Transverse colon (tissue), 4 donors: ENCODE measurements at regions not wholly inside any gene's neighbourhood (a gene's known extent, or its start where the extent isn't known, plus 50 kb on each side); places are given as distances from the start of the nearest gene placed in this dataset.

ENCODE experiments used
- DNase-seq: peaks from one replicate; pipeline ENCODE4 v3.0.0-alpha.2; 2019
- H3K27ac ChIP-seq, 4 donors: fragments of 200-600 bp; sonication (generic); 2 replicates each; pipeline ENCODE4 v1.5.1; 2016 to 2018; ENCODE audit warnings: inconsistent platforms in 4 of 4
- H3K27me3 ChIP-seq: fragments of 200-600 bp; sonication (generic); 2 replicates; pipeline ENCODE4 v1.5.1; 2017; ENCODE audit warnings: inconsistent platforms
- H3K36me3 ChIP-seq, 4 donors: fragments of 200-600 bp; sonication (generic); 2 replicates each; pipeline ENCODE4 v1.5.1; 2017 to 2019; ENCODE audit warnings: inconsistent platforms in 4 of 4
- H3K4me1 ChIP-seq, 4 donors: fragments of 200-600 bp; sonication (generic); 2 replicates each; pipeline ENCODE4 v1.5.1; 2017 to 2020; ENCODE audit warnings: inconsistent platforms in 4 of 4
- H3K4me3 ChIP-seq, 4 donors: fragments of 200-600 bp; sonication (generic); 1 replicate in 1 of 4; 2 replicates in 3 of 4; pipeline versions ENCODE4 v1.5.1 to v1.6.1; 2017 to 2019; ENCODE audit warnings: inconsistent platforms in 4 of 4
- H3K9me3 ChIP-seq, 2 donors: fragments of 200-600 bp; sonication (generic); 2 replicates each; pipeline ENCODE4 v1.5.1; 2017 to 2019; ENCODE audit warnings: inconsistent platforms in 2 of 2
- CTCF ChIP-seq, 5 experiments: fragments of 200-600 bp in 3 of 5; fragments of 450-650 bp in 2 of 5; sonication (generic) in 3 of 5; IDR thresholded peaks; 1 replicate in 2 of 5; 2 replicates in 3 of 5; pipeline ENCODE4 v1.5.1; 2016 to 2017; ENCODE audit warnings: antibody characterized with exemption in 5 of 5, inconsistent platforms in 3 of 5, mild to moderate bottlenecking in 2 of 5, moderate library complexity in 1 of 5
- EP300 ChIP-seq: sonication (generic); formaldehyde crosslinking; IDR thresholded peaks from one replicate; pipeline ENCODE4 v1.6.1; 2017; ENCODE audit warnings: antibody characterized with exemption, low read depth
- POLR2A ChIP-seq: fragments of 450-650 bp; IDR thresholded peaks from one replicate; pipeline ENCODE4 v1.6.1; 2016; ENCODE audit warnings: antibody characterized with exemption, mild to moderate bottlenecking, moderate library complexity
- POLR2AphosphoS5 ChIP-seq, 3 donors: sonication (generic); formaldehyde crosslinking; IDR thresholded peaks; one replicate each; pipeline ENCODE4 v1.6.1; 2016; ENCODE audit warnings: antibody characterized with exemption in 3 of 3
- WGBS, 2 donors: methylation state at CpG; one replicate each; pipeline ENCODE4 v1.1.5; 2018; ENCODE audit warnings: low coverage in 1 of 2; 5-methylcytosine and 5-hydroxymethylcytosine counted together
- in situ Hi-C, 4 donors: fragments of 200-750 bp; cut with MboI; loops; one replicate each; pipeline versions ENCODE4 v1.15.0 to v1.15.1; 2017; ENCODE audit warnings: low sequenced_read_pairs in 3 of 4, low pct_ligation_motif_present in 1 of 4, low pct_unique_long_range_greater_than_20kb in 1 of 4
- intact Hi-C: fragments of 100-400 bp; cut with DNase I; formaldehyde crosslinking; loops from one replicate; pipeline ENCODE4 v1.15.1; 2023; ENCODE audit warnings: low total_unique reads

- TF ChIP-seq POLR2A (no peak), EP300 (no peak), CTCF (IDR thresholded peaks at IDR 0.05) (no peak), POLR2AphosphoS5 (IDR thresholded peaks at IDR 0.05) (no peak)
- H3K36me3 ChIP-seq, result no peaks in the 10 kb centered on the region
- no peak overlapping the region for H3K4me3 ChIP-seq
- DNase-seq, result no peak
- in situ Hi-C loops, result no loop called here
- no peak overlapping the region for H3K27ac ChIP-seq
- intact Hi-C loops, result no loop called here
- H3K4me1 ChIP-seq, result no peaks in the 10 kb centered on the region
- no peaks in the 10 kb centered on the region for H3K9me3 ChIP-seq
- no peaks in the 10 kb centered on the region for H3K27me3 ChIP-seq
These were observed 345.0 kb upstream of the CCDC179 start for GRCh38 chr11:23205156-23205871.

GRCh38 chr11:23206741-23207336, 346.6 kb upstream of the CCDC179 start:
- no peak for DNase-seq
- Histone ChIP-seq H3K4me1 (peaks cover 0 to under 1% (median 0%) of the 10 kb centered on the region in 4 donors), H3K27me3 (no peaks in the 10 kb centered on the region), H3K9me3 (no peaks in the 10 kb centered on the region), H3K36me3 (no peaks in the 10 kb centered on the region), H3K4me3 (no peak overlapping the region), H3K27ac (no peak overlapping the region)
- in situ Hi-C loops (no loop called here), intact Hi-C loops (no loop called here)
- TF ChIP-seq POLR2A, result no peak
- TF ChIP-seq EP300, result no peak
- TF ChIP-seq CTCF (IDR thresholded peaks at IDR 0.05), result no peak
- no peak for TF ChIP-seq POLR2AphosphoS5 (IDR thresholded peaks at IDR 0.05)

- Histone ChIP-seq H3K36me3 (no peaks in the 10 kb centered on the region), H3K4me3 (no peak overlapping the region), H3K27ac (no peak overlapping the region), H3K4me1 (peaks cover 0 to 6% (median 0%) of the 10 kb centered on the region in 4 donors), H3K27me3 (no peaks in the 10 kb centered on the region), H3K9me3 (no peaks in the 10 kb centered on the region)
- in situ Hi-C loops, result no loop called here
- TF ChIP-seq EP300 (no peak), POLR2AphosphoS5 (IDR thresholded peaks at IDR 0.05) (no peak), POLR2A (no peak), CTCF (IDR thresholded peaks at IDR 0.05) (no peak)
- DNase-seq, result no peak
- WGBS, 2 donors, result 78 to 89% methylated on average over 3 of the region's 3 CpGs
- intact Hi-C loops, result no loop called here
These were observed 350.9 kb upstream of the CCDC179 start for GRCh38 chr11:23211221-23211620.

- WGBS, 2 donors, result 23 to 38% methylated on average over 1 of the region's 1 CpG
- intact Hi-C loops, result no loop called here
- in situ Hi-C loops, result no loop called here
- TF ChIP-seq POLR2AphosphoS5 (IDR thresholded peaks at IDR 0.05) (no peak), POLR2A (no peak), CTCF (IDR thresholded peaks at IDR 0.05) (no peak), EP300 (no peak)
- no peaks in the 10 kb centered on the region for H3K27me3 ChIP-seq
- H3K36me3 ChIP-seq, result no peaks in the 10 kb centered on the region
- peaks cover 0 to 6% (median 0%) of the 10 kb centered on the region in 4 donors for H3K4me1 ChIP-seq
- no peaks in the 10 kb centered on the region for H3K9me3 ChIP-seq
- no peak overlapping the region for H3K4me3 ChIP-seq
- DNase-seq, result no peak
- peak overlapping the region in 1 of 4 donors; percentile 46 for H3K27ac ChIP-seq
These were observed 352.5 kb upstream of the CCDC179 start for GRCh38 chr11:23212807-23213206.
